HFFc6 (cell line): ENCODE measurements at regions not wholly inside any gene's neighbourhood (a gene's known extent, or its start where the extent isn't known, plus 50 kb on each side); places are given as distances from the start of the nearest gene placed in this dataset.

Experiments used
- DNase-seq: peaks from one replicate; pipeline ENCODE4 v3.0.0-alpha.2; 2018
- H3K27ac Mint-ChIP-seq: 2 replicates; pipeline ENCODE4 v1.8.0; 2020; ENCODE audit warnings: mild to moderate bottlenecking, mixed read lengths
- H3K27me3 Mint-ChIP-seq: 2 replicates; pipeline ENCODE4 v1.8.0; 2021; ENCODE audit warnings: mild to moderate bottlenecking, moderate library complexity, mixed read lengths; ENCODE audit not compliant: insufficient read depth
- H3K36me3 Mint-ChIP-seq: 2 replicates; pipeline ENCODE4 v1.8.0; 2021; ENCODE audit warnings: low read depth, mixed read lengths
- H3K4me1 Mint-ChIP-seq: 2 replicates; pipeline ENCODE4 v1.8.0; 2020; ENCODE audit warnings: low read depth, mixed read lengths
- H3K4me3 Mint-ChIP-seq: 2 replicates; pipeline ENCODE4 v1.8.0; 2020; ENCODE audit warnings: mild to moderate bottlenecking, moderate library complexity, mixed read lengths
- H3K9me3 Mint-ChIP-seq: 2 replicates; pipeline ENCODE4 v1.8.0; 2020; ENCODE audit warnings: mild to moderate bottlenecking, mixed read lengths
- CTCF ChIP-seq: fragments of 200-600 bp; sonication (generic); IDR thresholded peaks from 2 replicates; pipeline ENCODE4 v1.5.0; 2021; ENCODE audit warnings: antibody characterized with exemption, mild to moderate bottlenecking

GRCh38 chr6:24052590-24052961, 73.4 kb upstream of the NRSN1 start:
- Mint-ChIP-seq H3K4me1 (no peaks in the 10 kb centered on the region), H3K36me3 (peaks cover 5% of the 10 kb centered on the region; the same call in 1 of the 2 replicates), H3K4me3 (no peak overlapping the region), H3K9me3 (peaks cover 60% of the 10 kb centered on the region), H3K27ac (no peak overlapping the region), H3K27me3 (no peaks in the 10 kb centered on the region)
- no peak for TF ChIP-seq CTCF
- DNase-seq, result no peak

DNA sequence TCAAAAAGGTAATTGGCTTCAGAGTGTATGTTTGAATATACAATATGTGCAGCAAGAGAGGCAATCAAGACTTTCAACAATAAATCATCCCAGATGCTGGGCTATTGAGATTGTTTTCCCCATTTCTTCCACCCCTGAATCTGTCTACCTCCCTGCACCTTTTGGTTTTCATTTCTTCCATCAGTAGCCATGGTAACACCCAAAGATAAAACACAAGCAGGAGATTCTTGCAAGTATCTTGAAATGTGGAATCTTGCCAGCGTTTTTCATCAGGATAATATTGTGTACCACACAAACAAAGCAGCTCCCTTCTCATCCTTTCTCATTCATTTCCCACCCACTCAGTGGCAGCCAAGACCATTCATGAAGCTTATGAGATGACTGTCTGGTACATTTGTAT, 73.0 kb upstream of the NRSN1 start:
- no peak for TF ChIP-seq CTCF
- Mint-ChIP-seq H3K36me3 (peaks cover 5% of the 10 kb centered on the region; the same call in 1 of the 2 replicates), H3K27me3 (no peaks in the 10 kb centered on the region), H3K27ac (no peak overlapping the region), H3K9me3 (peaks cover 63% of the 10 kb centered on the region), H3K4me1 (no peaks in the 10 kb centered on the region), H3K4me3 (no peak overlapping the region)
- no peak for DNase-seq

DNA sequence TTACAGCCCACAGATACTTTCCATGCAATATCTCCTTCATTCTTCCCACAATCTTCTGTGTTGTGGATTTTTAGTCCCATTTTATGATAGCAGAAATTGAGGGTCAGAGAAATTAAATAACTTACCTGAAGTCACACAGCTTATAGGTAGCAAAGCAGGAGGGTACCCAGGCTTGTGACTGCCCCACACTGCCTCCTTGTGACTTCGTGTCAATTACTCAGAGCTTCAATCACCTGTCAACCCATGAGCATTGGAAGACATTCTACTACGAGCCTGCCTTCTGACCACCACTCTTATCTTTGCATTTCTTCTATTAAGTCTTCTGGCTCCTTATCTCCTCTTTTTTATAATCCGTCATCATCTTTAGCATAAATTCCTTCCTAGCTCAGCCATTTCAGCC, 71.6 kb upstream of the NRSN1 start:
- H3K27ac Mint-ChIP-seq, result no peak overlapping the region
- no peak for TF ChIP-seq CTCF
- H3K36me3 Mint-ChIP-seq, result peaks cover 5% of the 10 kb centered on the region; the same call in 1 of the 2 replicates
- H3K27me3 Mint-ChIP-seq, result no peaks in the 10 kb centered on the region
- peaks cover 62% of the 10 kb centered on the region for H3K9me3 Mint-ChIP-seq
- DNase-seq, result no peak
- H3K4me3 Mint-ChIP-seq, result no peak overlapping the region
- no peaks in the 10 kb centered on the region for H3K4me1 Mint-ChIP-seq

- Mint-ChIP-seq H3K27ac (no peak overlapping the region), H3K4me1 (no peaks in the 10 kb centered on the region), H3K27me3 (no peaks in the 10 kb centered on the region), H3K4me3 (no peak overlapping the region), H3K9me3 (peaks cover 55% of the 10 kb centered on the region), H3K36me3 (peaks cover 5% of the 10 kb centered on the region; the same call in 1 of the 2 replicates)
- TF ChIP-seq CTCF, result no peak
- no peak for DNase-seq
Observed at GRCh38 chr6:24056567-24056966, 69.4 kb upstream of the NRSN1 start.

- no peak for TF ChIP-seq CTCF
- peaks cover 5% of the 10 kb centered on the region; the same call in 1 of the 2 replicates for H3K36me3 Mint-ChIP-seq
- peaks cover 51% of the 10 kb centered on the region for H3K9me3 Mint-ChIP-seq
- H3K27ac Mint-ChIP-seq, result no peak overlapping the region
- no peak overlapping the region for H3K4me3 Mint-ChIP-seq
- H3K4me1 Mint-ChIP-seq, result no peaks in the 10 kb centered on the region
- no peak for DNase-seq
- no peaks in the 10 kb centered on the region for H3K27me3 Mint-ChIP-seq
Observed at GRCh38 chr6:24057030-24057429, 69.0 kb upstream of the NRSN1 start.
